Vagina (tissue), 2 donors: ENCODE measurements at regions not wholly inside any gene's neighbourhood (a gene's known extent, or its start where the extent isn't known, plus 50 kb on each side); places are given as distances from the start of the nearest gene placed in this dataset.

Experiments
- CTCF ChIP-seq, 3 experiments: fragments of 450-650 bp in 2 of 3; fragments of 200-600 bp in 1 of 3; sonication (generic) in 1 of 3; IDR thresholded peaks; one replicate each; pipeline ENCODE4 v1.5.1; 2017 to 2019; ENCODE audit warnings: antibody characterized with exemption in 3 of 3, mild to moderate bottlenecking in 2 of 3, moderate library complexity in 2 of 3
- POLR2A ChIP-seq, 2 donors: fragments of 450-650 bp; IDR thresholded peaks; one replicate each; pipeline ENCODE4 v1.6.1; 2017; ENCODE audit warnings: antibody characterized with exemption in 2 of 2, mild to moderate bottlenecking in 2 of 2, moderate library complexity in 2 of 2
- POLR2AphosphoS5 ChIP-seq, 2 donors: sonication (generic); formaldehyde crosslinking; IDR thresholded peaks; one replicate each; pipeline ENCODE4 v1.9.0; 2017; ENCODE audit warnings: antibody characterized with exemption in 2 of 2, mild to moderate bottlenecking in 2 of 2, low read depth in 1 of 2; ENCODE audit not compliant: insufficient read depth in 1 of 2

GRCh38 chr7:112937651-112938415 lies 147.6 kb upstream of the TMEM168 start:
- TF ChIP-seq CTCF (IDR thresholded peaks at IDR 0.05): no peak
- no peak for TF ChIP-seq POLR2A (IDR thresholded peaks at IDR 0.05)
- no peak for TF ChIP-seq POLR2AphosphoS5 (IDR thresholded peaks at IDR 0.05; ENCODE audit: insufficient read depth in 1 of 2, low read depth in 1 of 2)
